Mesenchymal stem cell (in vitro differentiated cells and primary cell): ENCODE measurements at regions not wholly inside any gene's neighbourhood (a gene's known extent, or its start where the extent isn't known, plus 50 kb on each side); places are given as distances from the start of the nearest gene placed in this dataset.

Experiments used
- DNase-seq: peaks from one replicate; pipeline ENCODE4 v3.0.0-alpha.2; 2013
- H2AFZ ChIP-seq: one replicate; pipeline ENCODE4 v1.6.1; 2013; ENCODE audit warnings: low read depth, mild to moderate bottlenecking, control low read depth, inconsistent platforms, low read length, moderate library complexity
- H2AK5ac ChIP-seq: 2 replicates; pipeline ENCODE4 v1.6.1; 2013; ENCODE audit warnings: low read length, moderate library complexity, mild to moderate bottlenecking, inconsistent platforms; ENCODE audit not compliant: severe bottlenecking
- H2BK120ac ChIP-seq: one replicate; pipeline ENCODE4 v1.6.1; 2013; ENCODE audit warnings: low read depth, mild to moderate bottlenecking, inconsistent platforms, low read length, moderate library complexity
- H2BK12ac ChIP-seq, 2 experiments: one replicate each; pipeline ENCODE4 v1.6.1; 2013; ENCODE audit warnings: inconsistent platforms in 2 of 2, low read length in 2 of 2, mild to moderate bottlenecking in 2 of 2, moderate library complexity in 2 of 2, control low read depth in 1 of 2
- H2BK15ac ChIP-seq: one replicate; pipeline ENCODE4 v1.6.1; 2013; ENCODE audit warnings: mild to moderate bottlenecking, low read depth, inconsistent platforms; ENCODE audit not compliant: poor library complexity, severe bottlenecking
- H2BK5ac ChIP-seq: 2 replicates; pipeline ENCODE4 v1.6.1; 2013; ENCODE audit warnings: low read depth, mild to moderate bottlenecking, low read length, control low read depth, inconsistent platforms; ENCODE audit not compliant: poor library complexity, severe bottlenecking
- H3K14ac ChIP-seq, 2 experiments: one replicate each; pipeline ENCODE4 v1.6.1; 2013; ENCODE audit warnings: inconsistent platforms in 2 of 2, low read length in 2 of 2, control low read depth in 1 of 2, mild to moderate bottlenecking in 1 of 2, moderate library complexity in 1 of 2
- H3K18ac ChIP-seq, 2 experiments: one replicate each; pipeline ENCODE4 v1.6.1; 2013; ENCODE audit warnings: inconsistent platforms in 2 of 2, low read length in 2 of 2, control low read depth in 1 of 2, low read depth in 1 of 2, mild to moderate bottlenecking in 1 of 2
- H3K23ac ChIP-seq, 2 experiments: one replicate each; pipeline ENCODE4 v1.6.1; 2013; ENCODE audit warnings: inconsistent platforms in 2 of 2, low read length in 2 of 2, mild to moderate bottlenecking in 2 of 2, moderate library complexity in 2 of 2, control low read depth in 1 of 2
- H3K27ac ChIP-seq: 2 replicates; pipeline ENCODE4 v1.5.1; 2013; ENCODE audit warnings: mild to moderate bottlenecking, moderate library complexity, low read length, control low read depth, inconsistent platforms; ENCODE audit not compliant: poor library complexity, severe bottlenecking
- H3K27me3 ChIP-seq, 2 experiments: 2 replicates each; pipeline versions ENCODE4 v1.6.1 to v1.7.0; 2013; ENCODE audit warnings: low read length in 2 of 2, mild to moderate bottlenecking in 2 of 2, moderate library complexity in 2 of 2, control low read depth in 1 of 2, inconsistent platforms in 1 of 2; ENCODE audit not compliant: control insufficient read depth in 1 of 2, insufficient read depth in 1 of 2
- H3K36me3 ChIP-seq, 2 experiments: 2 replicates each; pipeline versions ENCODE4 v1.6.1 to v1.7.0; 2013; ENCODE audit warnings: low read length in 2 of 2, control low read depth in 1 of 2, inconsistent platforms in 1 of 2, low read depth in 1 of 2, mild to moderate bottlenecking in 1 of 2; ENCODE audit not compliant: insufficient read depth in 2 of 2, control insufficient read depth in 1 of 2
- H3K4ac ChIP-seq, 2 experiments: one replicate each; pipeline ENCODE4 v1.6.1; 2013; ENCODE audit warnings: inconsistent platforms in 2 of 2, low read length in 2 of 2, mild to moderate bottlenecking in 2 of 2, moderate library complexity in 2 of 2, control low read depth in 1 of 2, low read depth in 1 of 2
- H3K4me1 ChIP-seq: 2 replicates; pipeline ENCODE4 v1.6.1; 2013; ENCODE audit warnings: low read depth, low read length, control low read depth; ENCODE audit not compliant: control insufficient read depth, insufficient read depth
- H3K4me2 ChIP-seq: 2 replicates; pipeline ENCODE4 v1.6.1; 2013; ENCODE audit warnings: low read length, mild to moderate bottlenecking, inconsistent platforms; ENCODE audit not compliant: poor library complexity, severe bottlenecking
- H3K4me3 ChIP-seq, 2 experiments: 2 replicates each; pipeline versions ENCODE4 v1.5.1 to v1.7.0; 2013; ENCODE audit warnings: low read length in 2 of 2, mild to moderate bottlenecking in 2 of 2, control low read depth in 1 of 2, low read depth in 1 of 2; ENCODE audit not compliant: insufficient read depth in 1 of 2
- H3K79me1 ChIP-seq: replicated peaks from 2 replicates; pipeline ENCODE4 v1.6.1; 2013; ENCODE audit warnings: mild to moderate bottlenecking, control low read depth, low read length, inconsistent platforms; ENCODE audit not compliant: poor library complexity, severe bottlenecking
- H3K9ac ChIP-seq: 2 replicates; pipeline ENCODE4 v1.7.0; 2013; ENCODE audit warnings: mild to moderate bottlenecking, low read length, moderate library complexity
- H3K9me3 ChIP-seq: 2 replicates; pipeline ENCODE4 v1.7.0; 2013; ENCODE audit warnings: mild to moderate bottlenecking, low read length; ENCODE audit not compliant: control insufficient read depth
- H4K8ac ChIP-seq: one replicate; pipeline ENCODE4 v1.6.1; 2013; ENCODE audit warnings: inconsistent platforms, mild to moderate bottlenecking, low read length, moderate library complexity
- H4K91ac ChIP-seq: one replicate; pipeline ENCODE4 v1.6.1; 2013; ENCODE audit warnings: mild to moderate bottlenecking, low read length, inconsistent platforms
- WGBS: methylation state at CpG from one replicate; pipeline ENCODE4 v1.1.7; 2013; ENCODE audit warnings: mixed read lengths; 5-methylcytosine and 5-hydroxymethylcytosine counted together

DNA sequence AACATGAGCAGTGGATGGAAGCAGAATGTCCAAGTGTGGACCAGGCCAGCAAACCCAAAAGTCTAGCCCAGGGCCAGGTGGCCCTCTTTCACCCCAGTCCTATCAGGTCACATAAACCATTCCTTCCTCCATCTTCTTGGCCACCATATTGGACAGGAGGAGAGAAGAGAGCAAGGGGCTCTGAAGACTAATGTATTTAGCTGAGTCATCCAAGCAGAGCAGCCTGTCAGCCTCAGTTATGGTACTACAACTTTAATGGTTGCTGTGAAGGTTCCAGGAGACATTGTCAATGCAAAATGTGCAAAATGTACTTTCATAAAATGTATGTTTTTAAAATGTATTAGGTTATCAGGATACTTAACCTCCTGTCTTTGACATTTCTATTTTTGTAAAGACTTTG lies 159.5 kb downstream of the GPAM start:
- no peak overlapping the region for H3K23ac ChIP-seq
- H3K36me3 ChIP-seq = no peaks in the 10 kb centered on the region
- no peaks in the 10 kb centered on the region for H3K4me1 ChIP-seq
- H2BK15ac ChIP-seq = no peak overlapping the region
- no peak for DNase-seq
- H3K4me3 ChIP-seq = no peak overlapping the region
- no peak overlapping the region for H4K91ac ChIP-seq
- no peak overlapping the region for H2BK120ac ChIP-seq
- no peak overlapping the region for H2AK5ac ChIP-seq
- no peaks in the 10 kb centered on the region for H3K79me1 ChIP-seq
- no peak overlapping the region for H2BK5ac ChIP-seq
- H3K27ac ChIP-seq = no peak overlapping the region
- H4K8ac ChIP-seq = no peak overlapping the region
- H2BK12ac ChIP-seq = no peak overlapping the region
- H3K14ac ChIP-seq = no peak overlapping the region
- H3K9me3 ChIP-seq = peaks cover 13% of the 10 kb centered on the region
- no peaks in the 10 kb centered on the region for H3K27me3 ChIP-seq
- no peak overlapping the region for H3K18ac ChIP-seq
- no peak overlapping the region for H2AFZ ChIP-seq
- H3K4me2 ChIP-seq = no peak overlapping the region
- no peak overlapping the region for H3K4ac ChIP-seq
- no peak overlapping the region for H3K9ac ChIP-seq

DNA sequence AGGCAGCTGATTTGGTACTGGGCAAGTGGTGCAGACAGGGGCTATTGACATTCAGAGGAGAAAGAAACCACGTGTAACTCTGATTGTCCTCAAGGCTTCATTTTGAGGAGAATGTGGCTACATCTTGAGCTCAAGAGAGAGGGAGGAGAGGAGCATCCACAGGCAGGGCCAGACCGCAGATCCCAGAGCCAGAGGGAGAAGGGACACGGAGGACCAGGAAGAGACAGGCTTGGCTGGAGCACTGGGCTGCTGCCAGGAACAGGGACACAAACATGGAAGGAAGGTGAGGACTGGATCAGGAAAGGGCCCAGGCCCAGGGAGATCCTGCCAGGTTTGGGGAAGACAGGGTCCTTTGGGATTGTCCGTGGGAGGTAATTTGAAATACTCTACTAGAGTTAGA lies 158.3 kb downstream of the GPAM start:
- Histone ChIP-seq H2BK120ac (no peak overlapping the region), H2BK12ac (no peak overlapping the region), H3K18ac (no peak overlapping the region), H3K9ac (no peak overlapping the region), H3K4me2 (no peak overlapping the region), H4K91ac (no peak overlapping the region), H3K27ac (no peak overlapping the region), H3K4me1 (no peaks in the 10 kb centered on the region), H3K27me3 (no peaks in the 10 kb centered on the region), H3K36me3 (no peaks in the 10 kb centered on the region), H3K14ac (no peak overlapping the region), H3K4ac (no peak overlapping the region), H3K4me3 (no peak overlapping the region), H2AK5ac (no peak overlapping the region), H3K79me1 (no peaks in the 10 kb centered on the region), H2AFZ (no peak overlapping the region), H2BK5ac (no peak overlapping the region), H4K8ac (no peak overlapping the region), H3K9me3 (peaks cover 24% of the 10 kb centered on the region), H3K23ac (no peak overlapping the region), H2BK15ac (no peak overlapping the region)
- no peak for DNase-seq
- 67% methylated on average over 4 of the region's 4 CpGs for WGBS

DNA sequence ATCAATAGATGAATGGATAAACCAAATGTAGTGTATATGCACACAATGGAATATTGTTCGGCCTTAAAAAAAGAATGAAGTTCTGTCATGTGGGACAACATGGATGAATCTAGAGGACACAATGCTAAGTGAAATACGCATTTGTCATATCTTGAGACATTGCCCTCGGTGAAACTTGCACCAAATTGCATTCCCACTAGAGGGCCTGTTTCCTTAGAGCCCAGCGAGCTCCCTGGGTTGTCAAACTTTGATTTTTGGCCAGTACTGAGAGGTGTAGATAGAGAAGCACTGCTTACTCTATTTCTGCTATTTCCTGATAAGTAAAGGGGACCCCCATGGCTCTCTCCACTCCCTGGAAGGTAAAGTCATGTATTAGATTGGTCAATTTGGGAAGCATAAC lies 157.1 kb downstream of the GPAM start:
- H3K9ac ChIP-seq = no peak overlapping the region

GRCh38 chr10:112027731-112028280 lies 155.8 kb downstream of the GPAM start:
- Histone ChIP-seq H3K27me3 (no peaks in the 10 kb centered on the region), H3K27ac (no peak overlapping the region), H3K18ac (no peak overlapping the region), H3K14ac (no peak overlapping the region), H3K4ac (no peak overlapping the region), H3K9ac (no peak overlapping the region), H2BK15ac (no peak overlapping the region), H3K4me2 (no peak overlapping the region), H3K23ac (no peak overlapping the region), H2BK120ac (no peak overlapping the region), H2BK5ac (no peak overlapping the region), H3K79me1 (no peaks in the 10 kb centered on the region), H3K4me3 (no peak overlapping the region), H3K4me1 (no peaks in the 10 kb centered on the region), H3K9me3 (peaks cover 31% of the 10 kb centered on the region), H4K8ac (no peak overlapping the region), H4K91ac (no peak overlapping the region), H2BK12ac (no peak overlapping the region), H2AK5ac (no peak overlapping the region), H2AFZ (no peak overlapping the region), H3K36me3 (no peaks in the 10 kb centered on the region)
- no peak for DNase-seq
- WGBS = 94% methylated on average over 1 of the region's 4 CpGs

More for the DNA sequence above, 157.1 kb downstream of the GPAM start:
- H2BK120ac ChIP-seq = no peak overlapping the region
- 86% methylated on average over 4 of the region's 4 CpGs for WGBS
- DNase-seq = no peak
- peaks cover 25% of the 10 kb centered on the region for H3K9me3 ChIP-seq
- no peak overlapping the region for H3K14ac ChIP-seq
- H2BK15ac ChIP-seq = no peak overlapping the region
- H2AK5ac ChIP-seq = no peak overlapping the region
- H3K36me3 ChIP-seq = no peaks in the 10 kb centered on the region
- H4K91ac ChIP-seq = no peak overlapping the region
- no peak overlapping the region for H3K4me2 ChIP-seq
- H4K8ac ChIP-seq = no peak overlapping the region
- H2BK12ac ChIP-seq = no peak overlapping the region
- H3K23ac ChIP-seq = no peak overlapping the region
- no peak overlapping the region for H2BK5ac ChIP-seq
- no peaks in the 10 kb centered on the region for H3K4me1 ChIP-seq
- H3K18ac ChIP-seq = no peak overlapping the region
- H3K27ac ChIP-seq = no peak overlapping the region
- no peaks in the 10 kb centered on the region for H3K27me3 ChIP-seq
- no peak overlapping the region for H2AFZ ChIP-seq
- no peak overlapping the region for H3K4me3 ChIP-seq
- H3K79me1 ChIP-seq = no peaks in the 10 kb centered on the region
- no peak overlapping the region for H3K4ac ChIP-seq
